Frontal cortex (tissue), 3 donors: ENCODE measurements at regions not wholly inside any gene's neighbourhood (a gene's known extent, or its start where the extent isn't known, plus 50 kb on each side); places are given as distances from the start of the nearest gene placed in this dataset.
"Not testable (repeated sequence)": the region's sequence is repeated elsewhere in the genome, so short reads cannot be mapped to it uniquely, and the experiment has no call there.

Experiments used
- DNase-seq, 2 donors: peaks; one replicate each; pipeline ENCODE4 v3.0.0; 2012; ENCODE audit warnings: low spot score in 2 of 2
- FAIRE-seq: peaks from 2 replicates; lab custom pipeline; 2012; peaks lifted over from hg19 to GRCh38; lab: Jason Lieb, UNC
- donor health status: control.
- donor health status: control.
- donor health status: control.

DNA sequence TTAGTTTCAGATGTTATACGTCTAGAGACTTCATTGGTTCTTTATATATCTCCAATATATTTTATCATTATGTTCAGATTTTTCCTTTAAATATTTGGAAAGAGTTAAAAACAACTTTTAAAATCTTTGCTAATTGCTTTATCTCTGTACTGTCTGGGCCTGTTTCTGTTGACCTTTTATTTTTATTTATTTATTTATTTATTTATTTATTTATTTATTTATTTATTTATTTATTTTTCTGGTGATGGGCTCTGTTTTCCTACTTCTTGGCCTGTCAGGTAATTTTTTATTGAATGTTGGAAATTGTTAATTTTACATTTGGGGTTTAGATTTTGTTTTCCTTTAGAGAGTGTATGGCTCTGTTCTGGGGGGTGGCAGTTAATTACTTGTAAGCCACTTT, 279.7 kb upstream of the KAZN start:
- FAIRE-seq, result peak; percentile 88
- no peak for DNase-seq

DNA sequence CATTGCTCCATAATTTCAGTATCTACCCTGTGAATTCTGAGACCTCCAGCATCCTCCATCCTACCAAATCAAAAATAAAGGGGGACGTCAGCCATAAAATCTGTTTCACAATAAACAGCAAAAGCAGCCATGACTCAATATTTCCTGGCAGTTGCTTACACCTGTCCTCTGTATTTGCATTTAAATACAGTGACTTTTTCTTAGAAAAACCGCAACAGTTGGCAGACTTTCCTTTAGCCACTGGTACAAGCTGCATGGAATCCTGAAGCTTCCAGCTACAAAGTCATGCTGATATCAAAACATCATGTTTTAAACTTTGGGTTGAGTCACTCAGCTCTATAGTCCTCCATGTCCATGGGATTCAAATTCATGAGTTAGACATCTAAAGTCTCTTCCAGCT, 278.0 kb upstream of the KAZN start:
- FAIRE-seq, result no peak
- no peak for DNase-seq

DNA sequence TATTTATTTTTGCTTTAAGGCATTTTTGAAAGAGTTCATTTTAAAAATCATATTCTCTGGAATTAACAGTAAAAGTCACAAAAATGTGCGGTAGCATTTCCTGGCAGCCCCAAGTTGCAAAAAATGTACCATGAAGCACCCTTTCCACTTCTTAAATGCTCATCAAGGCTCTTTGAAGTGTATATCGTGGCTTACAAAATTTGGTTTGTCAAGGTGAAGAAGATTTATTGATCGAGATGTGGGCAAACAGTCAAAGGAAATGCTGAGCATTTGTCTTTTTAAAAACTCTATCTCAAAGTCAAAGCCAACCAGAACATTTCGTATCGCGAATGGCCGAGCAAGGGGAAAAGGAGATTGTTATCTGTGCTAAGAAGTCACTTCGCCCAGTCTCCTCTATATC, 277.5 kb upstream of the KAZN start:
- DNase-seq, result no peak
- FAIRE-seq, result no peak

DNA sequence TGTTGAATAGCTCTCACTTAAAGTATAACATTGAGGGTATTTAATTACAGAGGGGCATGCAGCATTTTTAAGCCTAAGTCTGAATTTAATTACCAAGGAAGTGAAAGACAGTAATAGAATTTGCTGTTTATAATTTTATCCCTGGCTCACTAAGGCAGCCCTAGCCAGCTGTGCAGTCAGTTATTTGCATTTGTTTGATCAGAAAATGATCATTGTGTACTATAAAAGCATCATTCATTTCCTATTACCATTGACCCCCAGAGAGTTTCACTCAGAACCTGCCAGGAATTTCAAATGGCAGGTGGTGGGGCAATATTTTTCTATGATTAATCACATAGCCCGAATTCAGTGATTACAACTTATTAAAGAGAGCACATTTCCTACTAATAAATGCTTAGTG, 277.1 kb upstream of the KAZN start:
- no peak for FAIRE-seq
- DNase-seq, result no peak

DNA sequence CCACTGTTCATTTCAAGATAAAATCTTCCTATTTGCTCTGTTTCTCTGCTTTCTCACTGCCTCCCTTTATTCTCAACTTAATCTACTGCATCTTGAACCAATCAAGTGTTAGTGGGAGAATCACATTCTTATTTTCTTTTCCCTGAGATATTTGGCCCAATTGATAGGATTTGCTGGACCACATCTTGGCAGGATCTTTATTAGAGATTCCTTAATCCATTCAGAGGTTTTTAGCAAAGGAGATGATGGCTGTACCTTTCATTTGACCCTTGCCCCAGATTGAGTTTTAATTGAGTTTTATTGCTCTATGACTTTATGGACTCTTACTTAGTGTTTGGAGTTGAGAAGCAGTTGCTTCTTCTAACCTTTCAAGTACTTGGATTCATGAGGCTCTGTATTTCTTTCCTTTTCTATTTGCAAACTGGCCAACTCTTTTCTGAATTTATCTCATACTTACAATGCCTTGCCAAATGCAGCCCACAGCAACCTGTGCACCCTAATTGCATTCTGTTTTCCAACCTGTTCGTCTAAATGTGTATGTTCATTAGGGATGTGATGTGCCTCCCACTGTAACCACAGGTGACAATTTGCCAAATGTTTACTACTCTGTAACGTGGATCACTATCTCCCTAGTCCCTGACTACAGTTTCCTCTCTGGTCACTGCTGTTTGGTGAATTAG, 274.8 kb upstream of the KAZN start:
- no peak for FAIRE-seq
- DNase-seq, result no peak

DNA sequence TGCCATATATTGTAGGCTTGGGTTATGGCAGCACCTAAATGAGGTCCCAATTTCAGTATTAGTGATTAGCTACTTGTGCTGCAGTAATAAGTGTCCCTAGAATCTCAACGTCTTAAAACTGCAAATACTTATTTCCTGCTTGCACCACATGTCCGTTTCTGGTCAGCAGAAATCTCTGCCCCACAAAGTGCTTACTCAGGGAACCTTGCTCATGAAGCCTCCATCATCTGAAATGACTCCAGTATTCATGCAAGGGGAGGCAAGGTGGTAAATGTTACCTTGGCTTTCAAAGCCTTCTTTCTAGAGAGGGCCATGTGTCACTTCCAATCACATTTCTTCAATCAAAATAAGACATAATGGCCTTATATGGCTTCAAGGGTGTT, 274.2 kb upstream of the KAZN start:
- no peak for FAIRE-seq
- no peak for DNase-seq

DNA sequence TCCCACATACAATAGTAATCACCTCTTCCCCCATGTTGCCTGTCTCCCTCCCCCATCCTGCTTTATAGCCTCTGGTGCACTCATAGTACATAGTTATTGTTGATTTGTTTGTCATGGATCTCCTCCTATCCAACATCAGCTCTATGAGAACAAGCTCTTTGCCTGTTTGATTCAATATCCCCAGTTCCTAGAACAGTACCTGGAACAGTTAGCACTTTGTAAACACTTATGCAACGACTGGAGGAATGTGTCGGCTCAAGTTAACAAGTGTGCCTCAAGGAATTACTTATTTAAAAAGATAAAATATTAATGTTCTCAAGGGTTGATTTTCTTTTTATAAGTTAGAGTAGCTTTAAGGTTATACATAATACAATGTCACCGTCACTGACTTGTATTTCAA, 271.6 kb upstream of the KAZN start:
- DNase-seq, result no peak
- FAIRE-seq, result no peak

DNA sequence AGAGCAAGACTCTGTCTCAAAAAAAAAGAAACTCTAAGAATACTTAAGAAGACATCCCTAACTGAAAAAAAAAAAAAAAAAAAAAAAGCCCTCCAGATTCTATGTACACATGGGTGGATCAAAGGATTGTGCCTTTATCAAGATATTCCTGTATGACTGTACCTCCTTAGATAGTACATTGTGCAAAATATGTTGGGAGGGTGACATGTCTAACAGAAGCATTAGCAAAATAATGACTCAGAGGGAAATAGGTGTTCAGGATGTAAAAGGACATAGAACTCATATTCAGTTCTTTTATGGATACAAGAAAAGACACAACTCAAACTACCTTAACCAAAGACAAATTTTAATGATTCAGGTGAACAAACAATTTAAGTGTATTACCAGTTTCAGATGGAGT, 269.8 kb upstream of the KAZN start:
- no peak for DNase-seq
- no peak for FAIRE-seq

DNA sequence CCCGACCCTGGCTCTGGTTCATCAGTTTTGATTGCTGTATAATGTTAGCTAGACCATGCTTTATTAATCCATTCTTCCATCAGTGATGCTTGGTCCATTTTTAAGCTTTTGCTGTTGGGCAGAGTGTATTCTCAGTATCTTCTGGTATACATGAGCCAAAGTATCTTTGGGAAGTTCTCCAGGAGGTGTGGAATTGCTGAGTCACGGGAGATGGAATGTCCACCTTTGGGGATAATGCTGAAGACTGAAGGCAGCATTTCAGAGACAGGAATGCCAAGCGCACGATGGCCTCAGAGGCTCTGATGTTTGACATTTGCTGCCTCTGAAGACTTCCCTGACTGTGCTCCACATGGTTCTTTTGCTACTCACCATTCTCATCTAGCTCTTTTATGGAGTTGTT, 266.3 kb upstream of the KAZN start:
- DNase-seq (no peak), FAIRE-seq (no peak)

DNA sequence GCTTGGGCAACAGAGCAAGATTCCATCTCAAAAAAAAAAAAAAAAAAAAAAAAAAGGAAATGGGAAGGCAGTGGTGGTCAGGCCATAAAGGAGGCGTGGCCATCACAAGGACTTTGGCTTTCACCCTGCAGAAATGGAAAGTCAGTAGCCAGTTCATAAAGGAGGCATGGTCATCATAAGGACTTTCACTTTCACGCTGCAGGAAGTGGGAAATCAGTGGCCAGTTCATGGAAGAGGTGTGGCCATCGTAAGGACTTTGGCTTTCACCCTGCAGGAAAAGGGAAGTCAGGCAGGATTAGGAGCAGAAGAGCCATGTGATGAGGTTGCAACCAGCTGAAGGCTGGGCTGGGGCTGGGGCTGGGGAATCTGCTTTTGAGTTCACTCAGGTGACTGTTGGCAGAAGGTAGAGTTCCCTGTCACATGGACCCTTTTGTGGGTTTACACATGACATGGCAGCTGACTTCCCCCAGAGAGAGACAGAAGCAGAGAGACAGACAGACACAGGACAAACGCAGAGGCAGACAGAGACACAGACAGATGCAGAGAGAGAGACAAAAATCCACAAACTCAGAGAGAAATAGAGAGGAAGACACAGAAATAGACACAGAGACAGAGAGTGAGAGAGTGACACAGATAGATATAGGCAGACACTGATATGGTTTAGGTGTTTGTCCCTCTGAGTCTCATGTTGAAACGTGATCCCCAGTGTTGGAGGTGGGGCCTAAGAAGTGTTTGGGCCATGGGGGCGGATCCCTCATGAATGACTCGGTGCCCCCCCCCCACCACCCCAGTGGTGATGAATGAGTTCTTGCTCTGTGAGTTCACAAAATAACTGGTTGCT, 263.9 kb upstream of the KAZN start:
- FAIRE-seq (no peak), DNase-seq (no peak)

DNA sequence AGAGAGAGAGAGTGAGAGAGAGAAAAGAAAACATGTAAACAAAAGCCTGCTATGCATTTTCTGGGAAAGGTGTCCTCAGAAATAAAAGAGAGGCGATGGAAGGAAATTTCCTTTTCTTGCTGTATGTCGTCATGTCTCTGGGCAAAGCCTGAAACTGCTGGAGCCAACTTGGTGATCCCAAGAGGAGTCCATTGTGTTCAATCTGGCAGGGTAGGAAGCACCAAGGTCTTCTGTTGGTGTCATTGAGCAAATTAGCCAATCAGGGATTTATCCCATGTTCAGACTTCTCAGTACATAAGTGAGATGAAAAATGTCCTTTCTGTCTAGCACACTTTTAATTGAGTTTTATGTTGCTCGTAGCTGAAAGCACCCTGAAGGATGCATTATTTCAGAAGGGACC, 260.0 kb upstream of the KAZN start:
- DNase-seq (no peak), FAIRE-seq (no peak)

DNA sequence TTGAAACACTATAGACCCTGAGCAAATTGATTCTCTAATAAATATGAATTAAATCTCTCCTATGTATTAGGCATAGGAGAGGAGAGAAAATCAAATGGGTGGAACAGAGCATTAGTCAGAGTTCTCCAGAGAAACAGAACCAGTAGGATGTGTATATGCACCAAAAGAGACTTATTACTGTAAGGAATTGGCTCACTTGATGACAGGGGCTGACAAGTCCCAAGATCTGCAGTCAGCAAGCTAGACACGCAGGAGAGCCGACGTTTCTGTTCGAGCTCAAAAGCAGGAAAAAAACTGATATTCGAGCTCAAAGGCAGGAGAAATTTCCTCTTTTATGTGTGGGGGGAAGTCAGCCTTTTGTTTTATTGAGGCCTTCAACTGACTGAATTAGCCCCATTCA, 259.2 kb upstream of the KAZN start:
- no peak for FAIRE-seq
- no peak for DNase-seq

DNA sequence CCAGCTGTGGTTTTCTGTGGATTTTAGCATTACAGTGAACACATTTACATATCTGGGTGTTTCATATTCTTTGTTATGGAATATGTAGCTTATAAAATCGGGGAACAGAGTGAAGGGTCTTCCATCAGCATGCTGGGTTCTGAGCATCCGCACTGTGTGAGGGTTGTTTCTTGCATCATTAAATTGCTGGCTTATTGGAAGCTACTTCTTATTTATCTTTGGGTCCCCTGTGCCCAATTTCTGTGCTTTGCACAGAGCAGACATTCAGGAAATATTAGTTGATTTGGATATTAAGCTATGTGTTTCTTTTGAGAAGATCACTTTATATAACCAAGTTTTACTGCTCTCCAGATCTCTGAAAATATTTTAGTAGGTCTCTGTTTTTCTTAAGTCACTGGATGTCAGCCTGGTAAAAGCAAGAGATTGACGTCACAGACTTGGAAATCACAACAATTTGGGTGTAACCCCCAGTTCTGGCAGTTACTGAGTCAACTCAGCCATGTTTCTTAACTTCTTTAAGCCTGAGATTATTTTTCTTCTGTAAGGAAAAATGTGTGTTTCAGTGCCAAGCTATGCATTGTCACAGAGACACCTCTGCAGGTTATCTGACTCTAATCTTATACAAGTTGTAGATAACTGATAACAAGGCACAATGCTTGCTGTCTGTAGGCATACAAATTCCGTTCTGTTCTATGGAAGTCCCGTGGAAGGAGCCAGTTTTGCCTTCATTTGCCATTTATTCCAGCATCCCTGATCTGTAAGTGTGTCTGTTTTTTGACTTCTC, 258.3 kb upstream of the KAZN start:
- FAIRE-seq (no peak), DNase-seq (no peak)

DNA sequence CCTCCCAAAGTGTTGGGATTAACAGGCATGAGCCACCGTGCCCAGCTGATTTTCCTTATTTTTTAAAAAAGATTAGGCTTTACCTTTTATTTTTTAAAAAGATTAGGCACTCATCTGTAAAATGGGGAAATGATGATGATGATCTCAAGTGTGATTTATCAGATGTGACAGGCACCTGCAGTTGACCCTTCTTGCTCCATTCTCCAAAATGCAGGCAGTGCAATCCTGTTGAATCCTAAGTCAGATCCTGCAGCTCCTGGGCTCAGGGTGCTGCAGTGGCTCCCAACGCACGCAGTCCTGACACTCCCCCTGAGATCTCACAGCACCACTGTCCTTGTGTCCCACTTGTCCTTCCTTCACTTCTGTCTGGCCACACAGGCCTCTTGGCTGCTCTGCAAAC, 257.3 kb upstream of the KAZN start:
- no peak for FAIRE-seq
- DNase-seq, result no peak

DNA sequence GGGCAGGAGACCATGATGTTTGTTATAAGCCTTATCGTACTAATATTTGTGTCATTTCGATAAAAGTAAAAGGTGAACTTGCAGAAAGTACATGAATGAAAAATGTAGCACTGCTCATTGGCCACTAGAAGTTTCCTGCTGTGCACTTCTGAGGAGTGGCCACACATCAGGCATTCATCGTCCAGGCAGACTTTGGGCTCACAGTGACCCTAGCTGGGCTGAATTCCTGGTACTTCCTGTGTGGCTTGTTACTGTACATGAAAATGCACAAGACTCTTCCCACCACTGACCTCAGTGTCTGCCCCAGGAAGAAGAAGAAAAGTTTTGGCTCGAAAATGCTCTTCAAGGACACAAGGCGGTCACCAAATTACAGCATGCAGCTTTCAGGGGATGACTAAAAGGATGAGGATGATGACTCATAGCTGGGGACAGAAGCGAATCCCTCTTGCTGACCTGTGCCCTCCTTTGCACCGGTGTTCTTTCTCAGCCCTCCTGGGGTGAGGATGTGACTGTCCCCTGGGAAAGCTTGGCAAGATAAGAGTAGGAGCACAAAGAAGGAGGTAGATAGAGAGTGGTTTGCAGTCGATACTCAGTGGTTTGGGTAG, 252.4 kb upstream of the KAZN start:
- FAIRE-seq, result no peak
- DNase-seq, result no peak

DNA sequence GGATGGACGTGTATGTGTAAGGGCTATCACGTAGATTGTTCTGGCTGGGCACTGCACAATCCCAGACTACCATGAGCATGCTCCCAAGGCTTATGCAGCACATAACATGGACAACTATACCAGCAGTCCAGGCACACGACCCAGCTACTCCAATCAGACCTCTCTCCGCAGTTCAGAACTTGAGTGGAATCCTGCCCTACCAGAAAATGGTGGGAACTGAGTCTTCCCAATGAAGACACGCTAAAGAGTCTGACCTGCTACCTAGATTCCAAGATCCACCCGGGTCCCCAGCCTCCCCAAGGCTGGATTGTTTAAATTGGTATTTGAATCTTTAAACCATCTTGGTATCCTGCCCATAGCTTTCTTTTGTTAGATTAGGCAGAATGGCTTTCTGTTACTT, 251.3 kb upstream of the KAZN start:
- FAIRE-seq, result no peak

DNA sequence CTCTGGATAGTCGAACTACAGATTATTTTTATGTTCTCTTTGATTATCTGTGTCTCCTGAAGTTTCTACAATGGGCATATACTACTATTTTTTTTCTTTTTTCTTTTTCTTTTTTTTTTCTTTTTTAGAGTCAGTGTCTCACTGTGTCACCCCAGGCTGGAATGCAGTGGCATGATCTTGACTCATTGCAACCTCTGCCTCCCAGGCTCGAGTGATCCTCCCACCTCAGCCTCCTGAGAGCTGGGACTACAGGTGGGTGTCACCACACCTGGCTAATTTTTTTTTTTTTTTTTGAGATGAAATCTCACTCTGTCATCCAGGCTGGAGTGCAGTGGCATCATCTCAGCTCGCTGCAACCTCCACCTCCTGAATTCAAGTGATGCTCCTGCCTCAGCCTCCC, 250.7 kb upstream of the KAZN start:
- DNase-seq (no peak), FAIRE-seq (no peak)

More for the DNA sequence above, 251.3 kb upstream of the KAZN start:
- no peak for DNase-seq

DNA sequence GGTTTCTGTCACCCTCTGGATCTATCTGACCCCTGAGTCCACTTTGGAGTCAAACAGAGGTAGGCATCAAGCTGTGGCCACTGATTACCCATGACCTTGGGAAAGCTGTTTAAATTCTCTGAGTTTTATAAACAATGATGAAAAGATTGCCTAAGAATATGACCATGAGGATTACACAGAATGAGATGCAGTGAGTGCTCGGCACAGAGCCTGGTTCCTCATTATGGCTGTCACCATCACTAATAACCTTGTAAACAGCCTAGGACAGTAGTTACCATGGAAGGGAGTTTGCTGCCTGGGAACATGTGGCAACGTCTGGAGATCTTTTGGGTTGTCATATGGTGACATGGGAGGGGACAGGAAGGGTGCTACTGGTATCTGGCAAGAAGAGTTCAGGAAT, 248.3 kb upstream of the KAZN start:
- FAIRE-seq (no peak), DNase-seq (no peak)

DNA sequence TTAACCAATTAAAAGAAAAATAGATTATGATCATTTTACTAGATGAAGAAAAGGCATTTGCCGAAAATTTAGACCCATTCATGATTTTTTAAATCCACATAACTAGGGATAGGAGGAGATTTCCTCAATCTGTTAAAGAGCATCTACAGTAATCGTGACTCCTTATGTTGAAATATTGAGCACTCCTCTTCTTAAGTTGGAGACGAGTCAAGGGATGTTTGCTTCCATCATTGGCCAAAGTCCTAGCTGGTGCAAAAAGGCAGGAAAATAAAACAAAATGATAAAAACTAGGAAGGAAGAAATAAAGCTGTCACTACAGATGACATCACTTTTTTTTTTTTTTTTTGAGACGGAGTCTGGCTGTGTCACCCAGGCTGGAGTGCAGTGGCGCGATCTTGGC, 245.6 kb upstream of the KAZN start:
- FAIRE-seq (no peak), DNase-seq (no peak)

DNA sequence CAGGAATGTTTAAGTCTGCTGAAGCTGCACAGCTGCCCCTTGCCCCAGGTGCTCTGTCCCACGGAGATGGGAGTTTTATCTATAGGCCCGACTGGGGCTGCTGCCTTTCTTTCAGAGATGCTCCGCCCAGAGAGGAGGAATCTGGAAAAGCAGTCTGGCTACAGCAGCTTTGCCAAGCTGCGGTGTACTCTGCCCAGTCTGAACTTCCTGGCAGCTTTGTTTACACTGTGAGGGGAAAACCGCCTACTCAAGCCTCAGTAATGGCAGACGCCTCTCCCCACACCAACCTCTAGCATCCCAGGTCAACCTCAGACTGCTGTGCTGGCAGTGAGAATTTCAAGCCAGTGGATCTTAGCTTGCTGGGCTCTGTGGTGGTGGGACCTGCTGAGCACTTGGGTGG, 237.5 kb upstream of the KAZN start:
- FAIRE-seq, DNase-seq: not testable (repeated sequence)

DNA sequence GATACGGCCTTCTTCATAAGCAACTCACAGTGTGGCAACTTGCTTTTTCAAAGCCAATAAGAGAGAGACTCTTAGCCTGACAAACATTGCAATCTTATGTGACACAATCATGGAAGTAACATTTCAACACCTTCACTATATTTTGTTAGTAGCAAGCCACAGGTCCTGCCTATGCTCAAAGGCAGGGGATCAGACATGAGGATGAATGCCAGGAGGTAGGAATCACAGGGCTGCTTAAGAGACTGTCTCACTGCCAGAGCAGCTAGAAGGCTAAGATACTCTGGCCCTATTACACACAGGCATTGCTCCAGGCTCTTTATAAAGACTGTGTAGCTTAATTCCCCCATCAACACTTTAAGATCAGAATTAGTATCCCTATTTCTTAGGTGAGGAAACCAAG, 236.2 kb upstream of the KAZN start:
- DNase-seq (no peak), FAIRE-seq (no peak)
